ENCODE measurements at regions not wholly inside any gene's neighbourhood (a gene's known extent, or its start where the extent isn't known, plus 50 kb on each side); places are given as distances from the start of the nearest gene placed in this dataset.
"Not testable (repeated sequence)": the region's sequence is repeated elsewhere in the genome, so short reads cannot be mapped to it uniquely, and the experiment has no call there.

- ATAC-seq (no peak), DNase-seq (no peak)
- Histone ChIP-seq H3K4me3 (no peak overlapping the region), H3K27me3 (peaks cover 0 to 25% (median 0%) of the 10 kb centered on the region in 3 donors), H3K36me3 (no peaks in the 10 kb centered on the region), H3K9me3 (no peaks in the 10 kb centered on the region), H3K4me1 (no peaks in the 10 kb centered on the region), H3K27ac (no peak overlapping the region)
- in situ Hi-C loops (cut with MboI; ENCODE audit: low sequenced_read_pairs in 4 of 4): no loop called here
- intact Hi-C loops (cut with DNase I; ENCODE audit: low total_unique reads): no loop called here
- TF ChIP-seq POLR2A (IDR thresholded peaks at IDR 0.05): no peak
- TF ChIP-seq, protein P1, sequence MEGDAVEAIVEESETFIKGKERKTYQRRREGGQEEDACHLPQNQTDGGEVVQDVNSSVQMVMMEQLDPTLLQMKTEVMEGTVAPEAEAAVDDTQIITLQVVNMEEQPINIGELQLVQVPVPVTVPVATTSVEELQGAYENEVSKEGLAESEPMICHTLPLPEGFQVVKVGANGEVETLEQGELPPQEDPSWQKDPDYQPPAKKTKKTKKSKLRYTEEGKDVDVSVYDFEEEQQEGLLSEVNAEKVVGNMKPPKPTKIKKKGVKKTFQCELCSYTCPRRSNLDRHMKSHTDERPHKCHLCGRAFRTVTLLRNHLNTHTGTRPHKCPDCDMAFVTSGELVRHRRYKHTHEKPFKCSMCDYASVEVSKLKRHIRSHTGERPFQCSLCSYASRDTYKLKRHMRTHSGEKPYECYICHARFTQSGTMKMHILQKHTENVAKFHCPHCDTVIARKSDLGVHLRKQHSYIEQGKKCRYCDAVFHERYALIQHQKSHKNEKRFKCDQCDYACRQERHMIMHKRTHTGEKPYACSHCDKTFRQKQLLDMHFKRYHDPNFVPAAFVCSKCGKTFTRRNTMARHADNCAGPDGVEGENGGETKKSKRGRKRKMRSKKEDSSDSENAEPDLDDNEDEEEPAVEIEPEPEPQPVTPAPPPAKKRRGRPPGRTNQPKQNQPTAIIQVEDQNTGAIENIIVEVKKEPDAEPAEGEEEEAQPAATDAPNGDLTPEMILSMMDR (IDR thresholded peaks at IDR 0.05 in 4 of 5, conservative IDR thresholded peaks at IDR 0.05 in 1 of 5): no peak
These were observed 364.7 kb upstream of the DEFB115 start for GRCh38 chr20:30892541-30893345.

DNA sequence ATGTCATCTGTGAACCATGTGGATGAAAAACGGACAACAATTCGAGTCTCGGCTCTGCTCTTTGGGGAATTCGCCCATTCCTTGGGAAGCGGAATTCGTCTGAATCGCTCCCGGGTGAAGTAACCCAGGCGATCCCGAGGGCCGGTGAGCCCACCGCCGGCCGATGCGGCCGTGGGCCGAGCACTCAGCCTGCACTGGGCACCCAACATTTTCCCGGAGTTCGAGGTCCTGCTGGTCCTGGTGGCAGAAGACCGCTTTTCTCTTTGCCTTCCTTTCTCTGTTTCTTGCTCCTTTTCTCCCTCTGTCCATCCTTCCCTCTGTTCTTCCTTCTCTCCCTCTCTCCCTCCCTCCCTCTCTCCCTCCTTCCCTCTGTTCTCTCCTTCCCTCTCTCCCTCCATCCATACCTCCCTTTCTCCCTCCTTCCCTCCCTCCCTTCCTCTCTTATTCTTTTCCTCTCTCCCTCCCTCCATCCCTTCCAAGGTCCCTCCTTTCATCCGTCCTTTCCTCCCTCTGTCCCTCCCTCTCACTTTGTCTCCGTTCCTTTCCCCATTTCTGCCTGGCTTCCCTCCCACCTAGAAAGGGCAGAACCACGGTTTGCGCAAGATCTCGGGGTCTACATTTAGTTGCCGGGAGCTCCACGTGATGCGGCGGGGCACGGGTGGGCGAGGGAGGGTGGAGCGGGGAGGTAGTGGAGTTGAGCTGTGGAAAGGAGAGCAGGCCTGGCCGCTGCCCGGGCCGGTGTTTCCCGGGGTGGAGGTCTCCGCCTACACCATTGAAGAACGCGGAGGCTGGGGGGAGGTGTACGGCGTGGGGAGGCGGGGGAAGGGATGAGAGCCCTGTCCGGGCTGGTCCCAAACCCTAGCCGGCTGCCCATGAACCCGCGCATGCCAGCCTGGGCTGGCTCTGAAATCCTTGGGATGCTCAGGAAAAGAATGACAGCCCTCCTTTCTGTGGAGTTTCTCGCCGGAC is 363.8 kb upstream of the DEFB115 start:
- intact Hi-C loops (cut with DNase I; ENCODE audit: low total_unique reads); in situ Hi-C loops (cut with MboI; ENCODE audit: low sequenced_read_pairs in 4 of 4): not testable (repeated sequence)

DNA sequence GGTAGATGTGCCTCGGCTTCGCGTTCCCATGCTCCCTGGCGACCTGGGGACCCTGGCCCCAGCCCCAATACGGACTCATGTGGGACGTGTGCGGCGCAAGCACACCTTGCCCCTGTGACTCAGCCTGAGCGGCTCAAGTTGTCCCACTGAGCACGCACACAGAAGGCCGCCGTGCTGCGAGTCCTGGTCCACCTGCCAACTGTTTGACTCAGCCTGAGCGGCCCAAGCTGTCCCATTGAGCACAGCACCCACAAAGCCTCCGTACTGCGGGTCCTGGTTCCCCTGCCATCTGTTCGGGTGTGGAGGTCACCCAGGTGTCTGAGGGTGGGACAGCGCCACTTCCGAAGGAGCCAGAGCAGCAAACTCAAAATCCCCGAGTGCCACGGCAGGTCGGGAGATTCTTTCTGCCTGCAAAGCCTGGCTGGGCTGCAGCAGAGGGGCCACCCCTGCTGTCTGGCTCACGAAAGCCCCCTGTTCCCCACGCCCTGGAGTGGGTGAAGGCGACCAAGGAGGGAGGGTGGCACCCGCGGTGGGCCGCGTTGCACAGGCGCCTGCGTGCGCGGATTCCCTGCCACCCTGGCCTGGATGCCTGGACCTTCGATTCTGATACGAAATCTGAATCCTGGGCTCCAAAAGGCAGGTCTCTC is 362.6 kb upstream of the DEFB115 start:
- intact Hi-C loops (cut with DNase I; ENCODE audit: low total_unique reads); H3K4me1 ChIP-seq; H3K9me3 ChIP-seq; H3K36me3 ChIP-seq; DNase-seq; in situ Hi-C loops (cut with MboI; ENCODE audit: low sequenced_read_pairs in 4 of 4); ATAC-seq; H3K27ac ChIP-seq; H3K4me3 ChIP-seq: not testable (repeated sequence)
- H3K27me3 ChIP-seq: peaks cover 0 to 29% (median 0%) of the 10 kb centered on the region in 3 donors

More for the DNA sequence above, 363.8 kb upstream of the DEFB115 start:
- H3K36me3 ChIP-seq, DNase-seq, ATAC-seq, H3K4me1 ChIP-seq, H3K27ac ChIP-seq, H3K4me3 ChIP-seq, H3K9me3 ChIP-seq: not testable (repeated sequence)
- H3K27me3 ChIP-seq: peaks cover 0 to 25% (median 0%) of the 10 kb centered on the region in 3 donors

DNA sequence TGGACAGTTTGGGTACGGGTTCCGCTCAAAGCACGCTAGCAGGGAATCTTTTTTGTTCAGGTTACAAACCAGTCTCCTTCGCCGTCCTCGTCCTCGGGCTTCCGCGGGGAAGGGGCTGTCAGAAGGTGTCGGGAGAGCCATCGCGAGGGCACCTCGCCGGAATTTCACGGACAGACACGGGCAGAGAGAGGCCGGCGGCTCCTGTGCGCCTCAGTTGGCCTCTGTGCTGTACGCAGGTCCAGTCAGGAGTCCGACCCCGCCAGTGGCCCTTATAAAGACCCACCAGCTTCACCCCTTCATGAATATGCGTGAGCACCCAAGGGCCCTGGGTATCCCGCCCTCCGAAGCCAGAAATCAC is 362.1 kb upstream of the DEFB115 start:
- intact Hi-C loops (cut with DNase I; ENCODE audit: low total_unique reads); H3K36me3 ChIP-seq; H3K4me1 ChIP-seq; DNase-seq; H3K9me3 ChIP-seq; H3K27ac ChIP-seq; ATAC-seq; in situ Hi-C loops (cut with MboI; ENCODE audit: low sequenced_read_pairs in 4 of 4); H3K4me3 ChIP-seq: not testable (repeated sequence)
- peaks cover 0 to 32% (median 0%) of the 10 kb centered on the region in 3 donors for H3K27me3 ChIP-seq

GRCh38 chr20:30899370-30900079 is 357.9 kb upstream of the DEFB115 start:
- H3K4me3 ChIP-seq; ATAC-seq; H3K9me3 ChIP-seq; DNase-seq; H3K36me3 ChIP-seq; in situ Hi-C loops (cut with MboI; ENCODE audit: low sequenced_read_pairs in 4 of 4); intact Hi-C loops (cut with DNase I; ENCODE audit: low total_unique reads); H3K27ac ChIP-seq; H3K4me1 ChIP-seq: not testable (repeated sequence)
- H3K27me3 ChIP-seq: peaks cover 0 to 19% (median 0%) of the 10 kb centered on the region in 3 donors

DNA sequence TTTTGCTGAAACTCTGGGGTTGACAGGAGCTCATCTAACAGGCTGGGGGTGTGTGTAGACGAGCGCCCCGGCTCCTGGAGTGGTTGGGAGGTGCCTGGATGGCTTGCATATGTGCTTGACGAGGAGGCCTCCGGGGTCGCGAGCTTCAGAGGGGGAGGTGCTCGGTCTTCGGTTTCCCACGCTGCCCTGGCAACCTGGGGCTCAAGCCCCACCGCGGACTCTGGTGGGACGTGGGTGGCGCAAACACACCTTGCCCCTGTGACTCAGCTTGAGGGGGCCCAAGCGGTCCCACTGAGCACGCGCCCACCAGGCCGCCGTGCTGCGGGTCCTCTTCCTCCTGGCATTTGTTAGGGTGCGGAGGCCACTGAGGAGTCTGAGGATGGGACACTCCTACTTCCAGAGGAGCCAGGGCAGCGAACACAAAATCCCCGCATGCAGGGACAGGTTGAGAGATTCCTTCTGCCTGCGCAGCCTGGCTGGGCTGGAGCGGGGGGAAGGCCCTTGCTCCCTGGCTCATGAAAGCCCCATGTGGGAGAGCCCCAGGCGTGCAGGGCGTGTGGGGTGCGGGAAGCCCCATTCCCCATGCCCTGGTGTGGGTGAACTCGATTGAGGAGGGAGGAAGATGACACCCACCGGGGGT is 357.3 kb upstream of the DEFB115 start:
- in situ Hi-C loops (cut with MboI; ENCODE audit: low sequenced_read_pairs in 4 of 4): not testable (repeated sequence)

DNA sequence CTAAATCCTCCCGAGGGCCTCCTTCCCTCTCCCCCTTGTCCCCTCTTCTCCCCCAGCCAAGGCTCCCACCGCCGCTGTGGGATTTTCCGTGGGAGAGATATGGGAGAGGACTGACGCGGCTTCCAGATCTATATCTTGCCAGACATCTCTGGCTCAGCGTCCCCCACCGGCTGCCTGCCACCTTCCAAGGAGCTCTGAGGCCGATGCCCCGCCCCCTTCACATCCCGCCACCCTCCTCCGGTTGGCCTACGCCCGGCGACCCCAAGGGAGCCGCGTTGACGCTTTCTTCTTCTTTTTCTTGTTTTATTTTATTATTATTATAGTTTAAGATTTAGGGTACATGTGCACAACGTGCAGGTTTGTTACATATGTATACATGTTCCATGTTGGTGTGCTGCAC is 352.2 kb upstream of the DEFB115 start:
- ATAC-seq; H3K27ac ChIP-seq; intact Hi-C loops (cut with DNase I; ENCODE audit: low total_unique reads); DNase-seq; H3K36me3 ChIP-seq; in situ Hi-C loops (cut with MboI; ENCODE audit: low sequenced_read_pairs in 4 of 4); H3K9me3 ChIP-seq; H3K27me3 ChIP-seq; H3K4me3 ChIP-seq; H3K4me1 ChIP-seq: not testable (repeated sequence)

More for the DNA sequence above, 357.3 kb upstream of the DEFB115 start:
- H3K4me1 ChIP-seq; H3K9me3 ChIP-seq; H3K36me3 ChIP-seq; ATAC-seq; DNase-seq; H3K27ac ChIP-seq; H3K4me3 ChIP-seq; intact Hi-C loops (cut with DNase I; ENCODE audit: low total_unique reads): not testable (repeated sequence)
- peaks cover 0 to 16% (median 0%) of the 10 kb centered on the region in 3 donors for H3K27me3 ChIP-seq

Measured in gastrocnemius medialis (tissue), 4 donors.